Inflammatory macrophage treated with lipopolysaccharide for 4 hours (primary cell): ENCODE measurements at regions not wholly inside any gene's neighbourhood (a gene's known extent, or its start where the extent isn't known, plus 50 kb on each side); places are given as distances from the start of the nearest gene placed in this dataset.

Source experiments
- DNase-seq: peaks from one replicate; pipeline ENCODE4 v3.0.0-alpha.2; 2020

GRCh38 chr11:15547685-15548084, 433.0 kb downstream of the INSC start:
- DNase-seq = no peak

DNA sequence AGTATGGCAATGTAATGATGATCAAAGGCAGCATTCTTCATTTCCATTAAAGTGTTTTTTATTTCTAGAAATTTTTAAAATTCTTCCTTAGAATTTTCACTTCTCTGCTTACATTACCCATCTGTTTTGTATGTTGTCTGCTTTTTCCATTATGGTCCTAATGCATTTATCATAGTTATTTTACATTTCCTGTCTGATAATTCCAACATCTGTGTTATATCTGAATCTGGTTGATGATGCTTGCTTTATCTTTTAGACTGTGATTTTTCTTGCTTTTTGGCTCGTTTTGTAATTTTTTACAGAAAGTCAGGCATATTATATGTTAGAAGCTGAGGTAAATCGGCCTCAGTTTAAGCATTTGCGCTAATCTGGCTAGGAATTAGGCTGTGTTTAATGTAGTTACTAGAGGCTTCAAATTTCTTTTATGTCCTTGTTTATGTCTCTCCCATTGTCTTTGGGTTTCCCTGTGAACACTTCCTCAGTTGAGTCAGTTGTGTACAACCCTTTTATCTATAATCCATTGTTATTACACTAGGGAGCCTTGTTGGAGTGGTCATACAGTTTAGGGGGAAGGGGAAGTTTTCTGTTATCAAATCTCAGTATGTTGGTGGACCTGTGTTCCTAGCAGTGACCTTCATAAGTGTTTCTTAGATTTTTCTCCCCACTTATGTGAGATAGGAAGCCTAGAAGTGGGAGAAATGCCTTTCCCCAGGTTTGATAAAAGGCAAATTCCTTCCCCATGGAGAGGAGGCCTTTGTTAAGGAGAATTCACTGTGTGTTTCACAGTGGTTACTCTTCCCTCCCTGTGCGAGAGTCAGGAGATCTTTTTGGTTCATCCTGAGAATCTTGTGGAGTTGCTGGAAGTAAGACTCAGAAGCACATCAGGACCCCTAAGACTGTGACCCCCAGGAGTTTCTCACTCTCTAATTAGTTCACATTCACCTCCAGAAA, 437.5 kb downstream of the INSC start:
- no peak for DNase-seq

GRCh38 chr11:15555161-15555560, 440.4 kb downstream of the INSC start:
- no peak for DNase-seq

DNA sequence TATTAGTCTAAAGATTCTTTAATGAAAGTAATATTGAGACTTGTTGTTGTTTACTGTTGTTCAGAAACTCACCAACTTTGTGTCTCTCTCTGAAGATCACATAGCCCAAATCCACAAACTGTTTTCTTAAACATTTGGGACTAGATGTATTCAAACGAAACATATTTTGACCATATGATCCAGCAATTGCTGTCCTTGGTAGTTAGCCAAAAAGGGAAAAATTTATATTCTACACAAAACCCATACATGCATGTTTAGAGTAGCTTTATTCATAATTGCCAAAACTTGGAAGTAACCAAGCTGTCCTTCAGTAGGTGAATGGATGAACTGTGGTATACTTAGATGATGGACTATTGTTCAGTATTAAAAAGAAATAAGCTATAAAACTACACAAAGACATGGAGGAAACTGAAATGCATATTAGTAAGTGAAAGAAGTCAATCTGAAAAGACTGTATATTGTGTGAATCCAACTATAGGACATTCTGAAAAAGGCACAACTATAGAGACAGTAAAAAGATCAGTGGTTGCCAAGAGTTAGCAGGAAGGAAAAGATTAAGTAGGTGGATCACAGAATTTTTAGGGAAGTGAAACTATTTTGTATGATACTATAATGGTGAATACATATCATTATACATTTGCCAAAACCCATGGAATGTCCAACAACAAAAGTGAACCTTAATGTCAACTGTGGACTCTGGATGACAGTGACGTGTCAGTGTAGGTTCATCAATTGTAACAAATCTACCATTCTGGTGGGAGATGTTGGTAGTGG, 442.9 kb downstream of the INSC start:
- DNase-seq = peak; percentile 10

GRCh38 chr11:15558513-15559181, 443.9 kb downstream of the INSC start:
- DNase-seq = no peak

GRCh38 chr11:15560689-15561467, 446.2 kb downstream of the INSC start:
- DNase-seq = no peak

DNA sequence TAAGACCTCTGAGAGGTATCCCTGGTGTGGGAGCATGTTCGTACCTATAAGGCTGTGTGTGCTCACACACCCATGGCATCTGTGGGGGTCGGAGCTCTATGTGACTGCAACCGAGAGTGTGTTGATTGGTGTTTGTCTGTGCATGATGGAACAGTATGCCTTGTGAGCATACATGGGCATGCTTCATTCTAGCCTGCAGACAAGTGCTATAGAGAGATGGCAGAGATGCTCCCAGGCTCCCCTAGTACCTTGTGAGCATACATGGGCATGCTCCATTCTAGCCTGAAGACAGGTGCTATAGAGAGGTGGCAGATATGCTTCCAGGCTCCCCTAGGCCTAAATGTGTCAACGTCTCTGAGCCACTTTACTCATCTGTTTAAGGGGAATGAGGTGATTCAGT, 447.5 kb downstream of the INSC start:
- no peak for DNase-seq

DNA sequence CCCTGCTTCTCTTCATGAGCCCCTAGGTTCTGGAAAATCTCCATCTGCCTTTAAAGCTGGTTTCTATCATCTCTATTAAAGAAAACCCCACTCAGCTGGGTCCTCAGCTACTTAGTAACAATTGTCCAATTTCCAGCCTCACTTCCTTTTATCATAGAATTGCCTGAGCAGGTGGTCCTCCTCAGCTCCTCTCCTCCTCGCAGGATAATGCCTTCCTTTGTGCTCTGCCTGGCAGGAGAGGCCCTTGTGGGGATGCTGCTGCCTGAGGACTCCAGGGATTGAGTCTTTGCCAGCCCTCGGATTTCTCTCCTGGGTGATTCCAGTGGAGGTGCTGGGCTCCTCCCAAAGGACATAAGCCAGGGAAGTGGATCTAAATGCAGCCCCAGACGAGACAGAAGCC, 448.3 kb downstream of the INSC start:
- DNase-seq = no peak

DNA sequence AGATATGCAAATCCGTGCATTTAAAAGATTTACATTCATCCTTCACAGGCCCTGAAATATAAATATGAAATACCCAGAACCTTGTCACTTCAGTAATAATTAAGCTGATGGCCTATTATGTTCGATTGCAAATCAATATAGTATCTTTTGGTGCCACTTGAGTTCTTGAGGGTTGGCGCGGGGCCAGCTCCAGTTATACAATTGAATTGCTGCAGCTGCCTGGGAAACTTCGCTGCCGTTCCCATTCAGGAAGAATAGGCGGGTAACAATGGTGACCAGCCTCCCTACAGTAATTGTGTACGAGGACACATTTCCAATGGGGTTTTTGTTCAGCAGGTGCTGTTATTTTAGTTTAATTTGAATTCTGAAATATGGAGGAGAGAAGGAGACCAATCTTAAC, 451.2 kb downstream of the INSC start:
- no peak for DNase-seq

DNA sequence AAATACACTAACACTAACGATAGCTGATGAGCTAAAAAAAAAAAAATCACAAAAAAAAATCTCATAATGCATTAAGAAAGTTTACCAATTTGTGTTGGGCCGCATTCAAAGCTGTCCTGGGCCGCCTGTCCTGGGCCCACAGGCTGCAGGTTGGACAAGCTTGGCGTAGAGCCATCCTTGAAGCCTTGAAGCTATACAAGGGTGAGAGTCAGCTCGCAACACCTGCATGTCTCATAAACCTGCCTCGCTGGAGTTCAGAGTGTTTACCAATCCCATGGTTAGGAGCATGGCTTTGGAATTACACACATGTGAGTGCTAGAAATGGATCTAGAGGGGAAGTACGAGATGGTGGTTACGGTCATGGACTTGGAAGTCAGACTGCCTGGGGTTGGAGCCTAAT, 453.7 kb downstream of the INSC start:
- DNase-seq = no peak

- DNase-seq = no peak
Observed at GRCh38 chr11:15569305-15570025, 454.7 kb downstream of the INSC start.

DNA sequence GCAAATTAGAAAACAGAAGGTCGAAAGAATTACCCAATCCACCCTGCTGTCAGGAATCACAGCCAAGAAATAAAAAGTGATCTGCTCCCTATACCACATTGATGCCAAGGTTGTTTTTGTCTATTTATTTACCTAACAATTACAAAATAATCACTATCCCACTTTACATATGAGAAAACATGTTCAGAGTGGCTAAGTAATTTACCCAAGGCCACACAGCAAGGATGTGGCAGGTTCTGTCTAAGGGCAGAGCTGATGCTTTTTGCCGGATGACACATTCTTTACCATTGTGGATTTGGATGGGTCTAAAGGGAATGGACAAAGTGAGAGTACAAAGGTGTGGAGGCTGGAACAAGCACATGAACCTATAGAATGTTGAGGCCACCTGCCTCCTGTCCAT, 460.7 kb downstream of the INSC start:
- no peak for DNase-seq

DNA sequence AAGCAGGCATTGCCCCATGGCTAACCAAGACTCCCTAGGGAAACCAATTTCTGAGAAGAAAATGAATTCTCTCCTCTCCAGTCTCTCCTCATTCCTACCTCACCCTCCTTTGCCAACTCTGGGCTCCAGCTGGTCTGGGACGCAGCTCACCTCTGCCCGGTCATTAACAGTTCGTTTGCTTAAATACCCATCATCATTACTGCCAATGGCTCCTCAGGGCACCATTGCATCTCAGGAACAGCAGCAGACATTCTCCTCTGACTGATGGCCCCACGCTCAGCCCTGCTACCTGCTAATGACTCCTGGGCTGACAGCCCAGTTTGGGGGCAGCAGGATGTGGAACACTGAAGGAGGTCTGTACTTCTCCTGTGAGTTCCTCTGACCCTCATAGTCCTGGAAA, 462.0 kb downstream of the INSC start:
- no peak for DNase-seq

DNA sequence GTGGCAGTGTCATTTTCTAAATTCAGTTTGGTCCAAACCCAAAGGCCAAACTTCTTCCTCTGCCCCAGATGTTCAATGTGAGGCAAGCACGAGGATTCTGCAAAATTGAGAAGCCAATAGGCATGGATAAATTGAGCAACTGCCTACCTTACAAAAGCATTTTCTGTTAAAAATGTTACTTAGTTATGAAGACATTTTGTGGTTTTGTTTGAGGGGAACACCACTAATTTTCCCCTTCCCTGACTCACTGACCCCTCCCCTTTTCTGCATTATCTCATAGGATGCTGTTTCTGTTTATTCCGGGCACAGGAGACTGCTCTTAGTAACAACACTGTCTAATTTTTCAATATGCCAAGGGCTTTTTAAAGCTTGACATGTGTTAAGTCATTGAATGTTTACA, 462.8 kb downstream of the INSC start:
- peak; percentile 77 for DNase-seq

DNA sequence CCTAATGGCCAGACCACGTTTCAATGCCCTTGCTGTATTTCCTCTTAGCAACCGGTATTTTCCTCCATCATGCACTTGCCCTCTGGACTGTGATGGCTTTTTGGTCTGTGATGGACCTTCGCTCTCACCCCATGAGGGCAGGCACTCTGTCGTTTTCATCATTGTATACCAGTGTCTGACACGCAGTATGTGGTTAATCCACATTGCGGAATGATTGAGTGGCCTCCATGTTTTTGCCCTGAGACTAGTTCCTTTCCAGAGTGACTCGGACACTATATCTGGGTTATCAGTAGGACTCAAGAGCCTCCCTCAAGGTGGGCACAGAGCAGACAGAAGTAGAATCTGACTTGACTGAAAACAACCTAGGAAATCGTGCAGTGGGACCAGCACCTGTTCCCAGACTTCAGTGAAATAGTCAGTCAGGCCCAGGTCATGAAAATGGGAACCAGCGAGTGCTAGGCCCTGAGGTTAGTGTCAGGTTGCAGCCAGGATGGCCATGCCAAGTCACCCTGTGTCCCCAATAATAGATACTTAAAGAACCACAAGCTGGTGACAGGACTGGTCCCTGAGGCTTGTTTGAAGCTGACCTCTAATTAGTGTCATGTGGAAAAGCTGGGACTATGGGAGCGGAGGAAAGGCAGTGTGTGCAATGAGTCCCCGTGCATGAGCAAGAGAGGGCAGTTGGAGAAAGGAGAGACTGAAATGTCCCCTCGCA, 464.7 kb downstream of the INSC start:
- DNase-seq = no peak

DNA sequence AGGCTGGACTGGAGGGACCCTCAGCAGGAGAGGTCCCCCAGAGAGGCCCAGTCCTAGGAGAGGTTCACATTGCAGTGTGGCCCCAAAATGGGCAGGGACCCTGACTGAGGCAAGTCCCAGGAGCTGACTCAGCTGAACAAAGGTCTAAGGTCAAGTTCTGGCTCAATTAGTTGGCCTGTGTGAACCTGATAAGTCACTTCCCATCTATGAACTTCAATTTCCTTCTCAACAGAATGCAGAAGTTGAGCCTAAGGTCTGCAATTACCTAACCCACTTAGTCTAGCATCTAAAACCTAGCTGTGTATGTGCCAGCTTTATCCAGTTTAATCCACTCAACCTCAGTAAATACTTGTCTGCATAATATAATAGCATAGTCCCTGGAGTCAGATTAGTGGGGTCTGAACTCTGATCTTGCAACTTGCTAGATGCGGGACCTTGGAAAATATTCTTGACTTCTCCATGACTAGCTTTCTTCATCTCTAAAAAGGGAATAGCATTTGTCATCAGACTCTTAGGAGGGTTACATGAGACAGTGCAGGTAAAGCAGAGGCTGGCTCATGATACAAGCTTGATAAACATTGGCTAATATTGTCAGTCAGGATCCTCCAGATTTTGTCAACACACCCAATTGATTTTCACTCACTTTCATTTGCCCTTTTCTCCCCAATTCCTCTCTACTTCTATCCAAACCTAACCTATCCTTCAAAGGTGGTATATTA, 465.5 kb downstream of the INSC start:
- DNase-seq = peak; percentile 52

DNA sequence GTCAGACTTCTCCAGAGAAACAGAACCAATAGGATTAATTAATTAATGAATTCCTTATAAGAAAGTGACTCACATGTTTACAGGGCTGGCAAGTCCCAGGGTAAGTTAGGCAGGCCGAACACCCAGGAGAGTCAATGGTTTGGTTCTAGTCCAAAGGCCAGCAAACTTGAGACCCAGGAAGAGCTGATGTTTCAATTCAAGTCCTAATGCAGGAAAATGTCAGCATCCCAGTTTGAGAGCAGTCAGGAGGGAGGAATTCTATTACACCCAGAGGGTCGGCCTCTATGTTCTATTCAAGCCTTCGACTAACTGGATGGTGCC, 466.0 kb downstream of the INSC start:
- no peak for DNase-seq

GRCh38 chr11:15584158-15584557, 469.4 kb downstream of the INSC start:
- DNase-seq = no peak

GRCh38 chr11:15585602-15586331, 471.0 kb downstream of the INSC start:
- DNase-seq = no peak
